Peyer's patch (tissue), 4 donors: ENCODE measurements at regions not wholly inside any gene's neighbourhood (a gene's known extent, or its start where the extent isn't known, plus 50 kb on each side); places are given as distances from the start of the nearest gene placed in this dataset.

Experiments used
- DNase-seq, 3 donors: peaks; one replicate each; pipeline ENCODE4 v3.0.0-alpha.2; 2017 to 2019
- H3K27ac ChIP-seq, 4 donors: fragments of 200-600 bp; sonication (generic); one replicate each; pipeline ENCODE4 v1.5.1; 2016 to 2019
- H3K27me3 ChIP-seq, 2 donors: fragments of 200-600 bp; sonication (generic); one replicate each; pipeline ENCODE4 v1.5.1; 2019
- H3K36me3 ChIP-seq, 3 donors: fragments of 200-600 bp; sonication (generic); one replicate each; pipeline ENCODE4 v1.5.1; 2016 to 2019
- H3K4me1 ChIP-seq, 4 donors: fragments of 200-600 bp; sonication (generic); one replicate each; pipeline ENCODE4 v1.5.1; 2016 to 2019
- H3K4me3 ChIP-seq, 4 donors: fragments of 200-600 bp; sonication (generic); 1 replicate in 3 of 4; 2 replicates in 1 of 4; pipeline ENCODE4 v1.5.1; 2016 to 2019; ENCODE audit warnings: mild to moderate bottlenecking in 1 of 4
- H3K9me3 ChIP-seq, 4 donors: fragments of 200-600 bp; sonication (generic); one replicate each; pipeline ENCODE4 v1.5.1; 2016 to 2019; ENCODE audit warnings: mild to moderate bottlenecking in 1 of 4
- POLR2A ChIP-seq, 2 donors: fragments of 450-650 bp; IDR thresholded peaks; one replicate each; pipeline ENCODE4 v1.5.1; 2017; ENCODE audit warnings: antibody characterized with exemption in 2 of 2, mild to moderate bottlenecking in 2 of 2, moderate library complexity in 2 of 2
- TF ChIP-seq, protein P1 (sequence below), 6 experiments: fragments of 450-650 bp in 4 of 6; fragments of 200-600 bp in 2 of 6; sonication (generic) in 1 of 6; IDR thresholded peaks; one replicate each; pipeline ENCODE4 v1.5.1; 2017 to 2019; ENCODE audit warnings: antibody characterized with exemption in 6 of 6, mild to moderate bottlenecking in 3 of 6, moderate library complexity in 1 of 6

DNA sequence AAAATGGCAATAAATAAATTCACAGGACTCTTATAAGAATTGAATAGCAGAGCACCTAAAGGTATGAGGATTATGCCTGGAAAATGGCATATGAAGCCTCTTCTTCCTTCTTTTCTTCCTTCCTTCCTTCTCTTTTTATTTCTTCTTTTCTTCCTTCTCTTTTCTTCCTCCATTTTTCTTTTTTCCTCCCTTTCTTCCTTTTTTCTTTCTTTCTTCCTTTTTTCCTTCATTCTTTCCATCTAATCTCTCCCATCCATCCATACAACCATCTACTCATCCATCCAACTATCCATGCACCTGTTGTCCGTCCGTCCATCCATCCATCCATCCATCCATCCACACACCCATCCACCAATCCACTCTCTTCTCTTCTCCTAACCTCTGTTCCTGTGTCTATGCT, 173.8 kb downstream of the TBX5 start:
- Histone ChIP-seq H3K36me3 (no peaks in the 10 kb centered on the region), H3K27me3 (no peaks in the 10 kb centered on the region), H3K27ac (no peak overlapping the region), H3K9me3 (no peaks in the 10 kb centered on the region), H3K4me1 (no peaks in the 10 kb centered on the region), H3K4me3 (no peak overlapping the region)
- TF ChIP-seq, protein P1, sequence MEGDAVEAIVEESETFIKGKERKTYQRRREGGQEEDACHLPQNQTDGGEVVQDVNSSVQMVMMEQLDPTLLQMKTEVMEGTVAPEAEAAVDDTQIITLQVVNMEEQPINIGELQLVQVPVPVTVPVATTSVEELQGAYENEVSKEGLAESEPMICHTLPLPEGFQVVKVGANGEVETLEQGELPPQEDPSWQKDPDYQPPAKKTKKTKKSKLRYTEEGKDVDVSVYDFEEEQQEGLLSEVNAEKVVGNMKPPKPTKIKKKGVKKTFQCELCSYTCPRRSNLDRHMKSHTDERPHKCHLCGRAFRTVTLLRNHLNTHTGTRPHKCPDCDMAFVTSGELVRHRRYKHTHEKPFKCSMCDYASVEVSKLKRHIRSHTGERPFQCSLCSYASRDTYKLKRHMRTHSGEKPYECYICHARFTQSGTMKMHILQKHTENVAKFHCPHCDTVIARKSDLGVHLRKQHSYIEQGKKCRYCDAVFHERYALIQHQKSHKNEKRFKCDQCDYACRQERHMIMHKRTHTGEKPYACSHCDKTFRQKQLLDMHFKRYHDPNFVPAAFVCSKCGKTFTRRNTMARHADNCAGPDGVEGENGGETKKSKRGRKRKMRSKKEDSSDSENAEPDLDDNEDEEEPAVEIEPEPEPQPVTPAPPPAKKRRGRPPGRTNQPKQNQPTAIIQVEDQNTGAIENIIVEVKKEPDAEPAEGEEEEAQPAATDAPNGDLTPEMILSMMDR (IDR thresholded peaks at IDR 0.05) = no peak
- TF ChIP-seq POLR2A (IDR thresholded peaks at IDR 0.05) = no peak
- no peak for DNase-seq

DNA sequence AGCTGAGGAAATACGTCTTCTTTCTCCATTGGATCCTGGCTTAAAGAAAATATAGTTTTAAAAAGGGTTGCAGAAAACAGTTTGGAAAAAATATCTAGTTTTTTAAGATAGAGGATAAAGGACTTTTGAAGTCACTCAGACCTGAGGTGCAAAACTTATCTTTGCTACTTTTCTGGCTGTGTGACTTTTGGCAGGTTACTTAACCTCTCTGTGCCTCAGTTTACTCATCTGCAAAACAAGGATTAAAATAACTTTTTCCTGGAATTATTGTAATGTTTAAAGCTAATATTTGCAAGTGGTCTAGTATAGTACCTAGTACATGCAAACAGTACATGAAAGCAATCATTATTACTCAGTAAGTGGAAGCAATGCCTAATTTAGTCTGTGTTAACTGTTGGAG, 176.8 kb downstream of the TBX5 start:
- Histone ChIP-seq H3K36me3 (no peaks in the 10 kb centered on the region), H3K27me3 (no peaks in the 10 kb centered on the region), H3K27ac (no peak overlapping the region), H3K4me1 (no peaks in the 10 kb centered on the region), H3K4me3 (no peak overlapping the region), H3K9me3 (no peaks in the 10 kb centered on the region)
- TF ChIP-seq, protein P1 (IDR thresholded peaks at IDR 0.05) = no peak
- no peak for TF ChIP-seq POLR2A (IDR thresholded peaks at IDR 0.05)
- DNase-seq = no peak

DNA sequence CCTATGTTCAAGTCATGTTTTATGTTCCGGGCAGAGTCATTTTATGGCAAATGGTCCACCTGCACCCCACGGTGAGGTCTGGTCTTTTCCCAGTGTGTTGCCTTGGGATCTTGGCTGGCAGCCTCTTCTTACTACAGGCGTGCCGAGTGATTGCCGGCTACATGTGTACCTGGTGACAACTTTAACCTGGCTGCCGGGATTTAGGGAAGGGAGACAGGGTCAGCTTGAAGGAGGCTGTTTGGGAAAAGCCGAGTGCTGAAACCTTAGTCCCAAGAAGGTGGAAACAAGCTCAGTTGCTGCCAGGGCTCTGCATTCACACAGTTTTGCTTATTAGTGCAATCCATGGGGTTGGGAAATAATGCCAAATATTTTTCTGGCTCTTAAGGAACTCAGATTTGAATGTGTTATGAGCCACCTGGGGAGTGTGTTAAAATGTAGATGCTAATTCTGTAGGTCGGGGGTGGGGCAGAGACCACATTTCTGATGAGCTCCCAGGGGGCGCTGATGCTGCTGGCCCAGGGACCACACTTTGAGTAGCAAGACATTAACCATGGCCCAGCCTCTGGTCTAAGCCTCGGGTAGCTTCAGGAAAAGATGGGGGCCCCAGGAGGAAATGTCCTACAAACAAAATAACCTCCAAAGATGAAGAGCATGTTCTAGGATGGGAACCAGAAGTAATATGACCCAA, 179.6 kb downstream of the TBX5 start:
- Histone ChIP-seq H3K9me3 (no peaks in the 10 kb centered on the region), H3K27ac (no peak overlapping the region), H3K27me3 (no peaks in the 10 kb centered on the region), H3K36me3 (no peaks in the 10 kb centered on the region), H3K4me1 (no peaks in the 10 kb centered on the region), H3K4me3 (no peak overlapping the region)
- no peak for TF ChIP-seq POLR2A (IDR thresholded peaks at IDR 0.05)
- TF ChIP-seq, protein P1 (IDR thresholded peaks at IDR 0.05) = no peak
- no peak for DNase-seq

DNA sequence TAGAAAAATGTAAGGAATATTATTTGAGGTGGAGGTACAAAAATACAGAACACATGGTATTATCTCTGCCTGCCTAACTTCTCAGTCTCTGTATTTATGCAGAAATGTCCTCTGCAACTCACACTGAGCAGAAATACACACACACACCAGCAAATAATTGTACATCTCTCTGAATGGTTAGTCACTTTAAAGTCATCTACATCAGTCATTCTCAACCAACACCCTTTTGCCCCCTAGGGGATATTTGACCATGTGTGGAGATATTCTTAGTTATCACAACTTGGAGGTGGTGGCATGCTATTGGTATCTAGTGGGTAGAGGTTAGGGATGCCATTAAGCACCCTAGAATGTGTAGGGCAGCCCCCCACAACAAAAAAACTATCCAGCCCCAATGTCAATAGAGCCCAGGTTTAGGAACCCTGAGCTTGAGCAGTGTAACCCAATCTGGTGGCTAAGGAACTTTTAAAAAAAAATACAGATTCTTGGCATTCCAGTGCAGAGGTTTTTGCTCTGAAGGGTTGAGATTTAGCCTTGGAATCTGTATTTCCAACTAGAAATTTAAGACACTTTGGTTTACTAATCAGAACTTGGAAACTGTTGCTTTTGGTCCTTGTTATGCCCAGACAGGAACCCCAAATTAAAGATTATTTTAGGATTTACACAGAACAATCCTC, 183.8 kb downstream of the TBX5 start:
- Histone ChIP-seq H3K27ac (no peak overlapping the region), H3K4me3 (no peak overlapping the region), H3K4me1 (no peaks in the 10 kb centered on the region), H3K36me3 (no peaks in the 10 kb centered on the region), H3K27me3 (no peaks in the 10 kb centered on the region), H3K9me3 (no peaks in the 10 kb centered on the region)
- no peak for DNase-seq
- TF ChIP-seq POLR2A (IDR thresholded peaks at IDR 0.05) = no peak
- TF ChIP-seq, protein P1 (IDR thresholded peaks at IDR 0.05) = no peak

DNA sequence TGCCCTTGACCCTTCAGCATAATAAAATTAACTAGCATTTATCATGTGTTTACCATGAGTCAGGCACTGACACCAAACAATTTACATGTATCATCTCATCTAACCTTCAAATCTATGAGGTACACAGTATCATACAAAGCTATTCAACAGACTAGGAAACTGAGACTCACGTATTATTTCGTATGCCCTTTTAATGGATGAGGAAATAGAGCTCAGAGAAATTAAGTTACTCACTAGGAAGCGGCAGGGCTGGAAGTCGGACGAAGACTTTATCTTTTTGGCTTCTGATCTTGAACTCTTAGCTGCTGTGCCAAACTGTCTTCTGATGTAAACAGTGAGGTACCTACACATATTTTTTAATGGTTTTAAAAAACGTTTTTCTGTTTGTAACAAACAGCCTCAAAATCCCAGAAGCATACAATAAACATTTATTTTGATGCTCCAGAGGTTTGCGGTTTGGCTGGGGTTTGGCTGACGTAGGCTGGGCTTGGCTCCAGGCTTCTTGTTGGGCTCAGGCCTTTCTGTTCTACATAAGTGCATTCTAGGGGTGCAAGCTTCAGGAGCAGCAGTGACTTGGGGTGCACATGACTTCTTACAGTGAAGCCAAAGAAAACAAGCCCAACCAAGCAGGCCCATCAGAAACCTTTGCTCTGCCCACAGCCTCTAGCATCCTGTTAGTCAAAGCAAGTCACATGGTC, 184.7 kb downstream of the TBX5 start:
- no peak overlapping the region for H3K4me3 ChIP-seq
- H3K27me3 ChIP-seq = no peaks in the 10 kb centered on the region
- TF ChIP-seq, protein P1 (IDR thresholded peaks at IDR 0.05) = no peak
- no peak for TF ChIP-seq POLR2A (IDR thresholded peaks at IDR 0.05)
- H3K9me3 ChIP-seq = no peaks in the 10 kb centered on the region
- no peak for DNase-seq
- no peak overlapping the region for H3K27ac ChIP-seq
- no peaks in the 10 kb centered on the region for H3K36me3 ChIP-seq
- no peaks in the 10 kb centered on the region for H3K4me1 ChIP-seq
